ENCODE measurements at regions not wholly inside any gene's neighbourhood (a gene's known extent, or its start where the extent isn't known, plus 50 kb on each side); places are given as distances from the start of the nearest gene placed in this dataset.
"Not testable (repeated sequence)": the region's sequence is repeated elsewhere in the genome, so short reads cannot be mapped to it uniquely, and the experiment has no call there.

- DNase-seq (ENCODE audit: low read depth in 2 of 2) = no peak
Measured at GRCh38 chr4:126916626-126917140, 716.1 kb upstream of the INTU start.

GRCh38 chr4:126922328-126922938, 710.3 kb upstream of the INTU start:
- DNase-seq (ENCODE audit: low read depth in 2 of 2) = not testable (repeated sequence)

- DNase-seq (ENCODE audit: low read depth in 2 of 2) = no peak
Measured at GRCh38 chr4:126924237-126924636, 708.5 kb upstream of the INTU start.

GRCh38 chr4:126930059-126930458, 702.7 kb upstream of the INTU start:
- not testable (repeated sequence) for DNase-seq (ENCODE audit: low read depth in 2 of 2)

- DNase-seq (ENCODE audit: low read depth in 2 of 2) = no peak
Measured at GRCh38 chr4:126935801-126936200, 697.0 kb upstream of the INTU start.

- DNase-seq (ENCODE audit: low read depth in 2 of 2) = no peak
Measured at GRCh38 chr4:126937342-126937741, 695.4 kb upstream of the INTU start.

- DNase-seq (ENCODE audit: low read depth in 2 of 2) = no peak
Measured at GRCh38 chr4:126937846-126938422, 694.8 kb upstream of the INTU start.

GRCh38 chr4:126939401-126939800, 693.4 kb upstream of the INTU start:
- no peak for DNase-seq (ENCODE audit: low read depth in 2 of 2)

GRCh38 chr4:126947536-126947935, 685.2 kb upstream of the INTU start:
- DNase-seq (ENCODE audit: low read depth in 2 of 2) = no peak

- no peak for DNase-seq (ENCODE audit: low read depth in 2 of 2)
Measured at GRCh38 chr4:126954537-126955291, 678.0 kb upstream of the INTU start.

- DNase-seq (ENCODE audit: low read depth in 2 of 2) = no peak
Measured at GRCh38 chr4:126955292-126956183, 677.2 kb upstream of the INTU start.

GRCh38 chr4:126956184-126956897, 676.4 kb upstream of the INTU start:
- no peak for DNase-seq (ENCODE audit: low read depth in 2 of 2)

GRCh38 chr4:126957556-126957955, 675.2 kb upstream of the INTU start:
- no peak for DNase-seq (ENCODE audit: low read depth in 2 of 2)

- no peak for DNase-seq (ENCODE audit: low read depth in 2 of 2)
Measured at GRCh38 chr4:126957987-126958386, 674.8 kb upstream of the INTU start.

- no peak for DNase-seq (ENCODE audit: low read depth in 2 of 2)
Measured at GRCh38 chr4:126958482-126958881, 674.3 kb upstream of the INTU start.

GRCh38 chr4:126959056-126959745, 673.6 kb upstream of the INTU start:
- DNase-seq (ENCODE audit: low read depth in 2 of 2) = no peak

- DNase-seq (ENCODE audit: low read depth in 2 of 2) = no peak
Measured at GRCh38 chr4:126960760-126961159, 672.0 kb upstream of the INTU start.

- DNase-seq (ENCODE audit: low read depth in 2 of 2) = no peak
Measured at GRCh38 chr4:126961661-126962060, 671.1 kb upstream of the INTU start.

- no peak for DNase-seq (ENCODE audit: low read depth in 2 of 2)
Measured at GRCh38 chr4:126965877-126966276, 666.9 kb upstream of the INTU start.

GRCh38 chr4:126969360-126970235, 663.2 kb upstream of the INTU start:
- no peak for DNase-seq (ENCODE audit: low read depth in 2 of 2)

Measured in stimulated activated CD8-positive, alpha-beta memory T cell treated with anti-CD3 and anti-CD28 coated beads, Interleukin-15, amount 100 ng/mL, for 48 hours (primary cell).